ENCODE measurements at regions not wholly inside any gene's neighbourhood (a gene's known extent, or its start where the extent isn't known, plus 50 kb on each side); places are given as distances from the start of the nearest gene placed in this dataset.
"Not testable (repeated sequence)": the region's sequence is repeated elsewhere in the genome, so short reads cannot be mapped to it uniquely, and the experiment has no call there.

DNA sequence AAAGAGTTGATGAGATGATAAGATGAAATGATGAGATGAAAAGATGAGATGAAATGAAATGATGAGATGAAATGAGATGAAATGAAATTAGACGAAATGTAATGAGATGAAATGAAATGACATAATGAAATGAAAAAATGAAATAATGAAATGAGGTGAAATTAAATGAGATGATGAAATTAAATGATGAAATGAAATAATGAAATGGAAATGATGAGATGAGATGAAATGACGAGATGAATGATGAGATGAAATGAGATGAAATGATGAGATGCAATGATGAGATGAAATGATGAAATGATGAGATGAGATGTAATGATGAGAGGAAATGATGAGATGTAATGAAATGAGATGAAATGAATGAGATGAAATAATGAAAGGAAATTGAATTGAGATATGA, 339.3 kb upstream of the PLGLB1 start:
- not testable (repeated sequence) for DNase-seq

DNA sequence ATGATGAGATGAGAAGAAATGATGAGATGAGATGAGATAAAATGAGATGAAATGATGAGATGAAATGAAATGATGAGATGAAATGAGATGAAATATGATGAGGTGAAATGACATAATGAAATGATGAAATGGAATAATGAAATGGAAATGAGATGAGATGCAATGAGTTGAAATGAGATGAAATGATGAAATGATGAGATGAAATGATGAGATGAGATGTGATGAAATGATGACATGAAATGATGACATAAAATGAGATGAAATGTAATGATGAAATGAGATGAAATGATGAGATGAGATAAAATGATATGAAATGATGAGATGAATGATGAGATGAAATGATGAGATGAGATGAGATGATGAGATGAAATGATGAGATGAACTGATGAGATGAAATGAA, 340.2 kb upstream of the PLGLB1 start:
- DNase-seq: not testable (repeated sequence)

GRCh38 chr2:87364379-87364778, 342.7 kb upstream of the PLGLB1 start:
- not testable (repeated sequence) for DNase-seq

- not testable (repeated sequence) for DNase-seq
Measured at GRCh38 chr2:87365038-87365437, 343.4 kb upstream of the PLGLB1 start.

GRCh38 chr2:87386063-87386560, 361.8 kb upstream of the PLGLB2 start:
- DNase-seq: not testable (repeated sequence)

GRCh38 chr2:87395784-87396183, 352.1 kb upstream of the PLGLB2 start:
- DNase-seq: not testable (repeated sequence)

DNA sequence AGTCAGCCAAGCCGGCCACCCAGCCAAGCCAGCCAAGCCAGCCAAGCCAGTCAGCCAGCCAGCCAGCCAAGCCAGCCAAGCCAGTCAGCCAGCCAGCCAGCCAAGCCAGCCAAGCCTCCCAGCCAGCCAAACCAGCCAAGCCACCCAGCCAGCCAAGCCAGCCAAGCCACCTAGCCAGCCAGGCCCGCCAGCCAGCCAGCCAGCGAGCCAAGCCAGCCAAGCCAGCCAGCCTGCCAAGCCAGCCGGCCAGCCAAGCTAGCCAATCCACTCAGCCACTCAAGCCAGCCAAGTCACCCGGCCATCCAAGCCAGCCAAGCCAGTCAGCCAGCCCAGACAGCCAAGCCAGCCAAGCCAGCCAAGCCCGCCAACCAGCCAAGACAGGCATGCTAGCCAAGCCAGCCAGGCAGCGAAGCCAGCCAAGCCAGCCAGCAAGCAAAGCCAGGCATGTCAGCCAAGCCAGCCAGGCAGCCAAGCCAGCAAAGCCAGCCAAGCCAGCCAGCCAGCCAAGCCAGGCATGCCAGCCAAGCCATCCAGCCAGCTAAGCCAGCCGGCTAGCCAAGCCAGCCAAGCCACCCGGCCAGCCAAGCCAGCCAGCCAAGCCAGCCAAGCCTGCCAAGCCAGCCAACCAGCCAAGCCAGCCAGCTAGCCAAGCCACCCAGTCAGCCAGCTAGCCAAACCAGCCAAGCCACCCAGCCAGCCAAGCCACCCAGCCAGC, 351.2 kb upstream of the PLGLB2 start:
- DNase-seq: not testable (repeated sequence)

DNA sequence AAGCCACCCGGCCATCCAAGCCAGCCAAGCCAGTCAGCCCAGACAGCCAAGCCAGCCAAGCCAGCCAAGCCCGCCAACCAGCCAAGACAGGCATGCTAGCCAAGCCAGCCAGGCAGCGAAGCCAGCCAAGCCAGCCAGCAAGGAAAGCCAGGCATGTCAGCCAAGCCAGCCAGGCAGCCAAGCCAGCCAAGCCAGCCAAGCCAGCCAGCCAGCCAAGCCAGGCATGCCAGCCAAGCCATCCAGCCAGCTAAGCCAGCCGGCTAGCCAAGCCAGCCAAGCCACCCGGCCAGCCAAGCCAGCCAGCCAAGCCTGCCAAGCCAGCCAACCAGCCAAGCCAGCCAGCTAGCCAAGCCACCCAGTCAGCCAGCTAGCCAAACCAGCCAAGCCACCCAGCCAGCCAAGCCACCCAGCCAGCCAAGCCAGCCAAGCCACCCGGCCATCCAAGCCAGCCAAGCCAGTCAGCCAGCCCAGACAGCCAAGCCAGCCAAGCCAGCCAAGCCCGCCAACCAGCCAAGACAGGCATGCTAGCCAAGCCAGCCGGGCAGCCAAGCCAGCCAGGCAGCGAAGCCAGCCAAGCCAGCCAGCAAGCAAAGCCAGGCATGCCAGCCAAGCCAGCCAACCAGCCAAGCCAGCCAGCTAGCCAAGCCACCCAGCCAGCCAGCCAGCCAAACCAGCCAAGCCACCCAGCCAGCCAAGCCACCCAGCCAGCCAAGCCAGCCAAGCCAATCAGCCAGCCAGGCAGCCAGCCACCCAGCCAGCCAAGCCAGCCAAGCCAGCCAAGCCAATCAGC, 350.4 kb upstream of the PLGLB2 start:
- DNase-seq: not testable (repeated sequence)

GRCh38 chr2:87398567-87399305, 349.2 kb upstream of the PLGLB2 start:
- not testable (repeated sequence) for DNase-seq

DNA sequence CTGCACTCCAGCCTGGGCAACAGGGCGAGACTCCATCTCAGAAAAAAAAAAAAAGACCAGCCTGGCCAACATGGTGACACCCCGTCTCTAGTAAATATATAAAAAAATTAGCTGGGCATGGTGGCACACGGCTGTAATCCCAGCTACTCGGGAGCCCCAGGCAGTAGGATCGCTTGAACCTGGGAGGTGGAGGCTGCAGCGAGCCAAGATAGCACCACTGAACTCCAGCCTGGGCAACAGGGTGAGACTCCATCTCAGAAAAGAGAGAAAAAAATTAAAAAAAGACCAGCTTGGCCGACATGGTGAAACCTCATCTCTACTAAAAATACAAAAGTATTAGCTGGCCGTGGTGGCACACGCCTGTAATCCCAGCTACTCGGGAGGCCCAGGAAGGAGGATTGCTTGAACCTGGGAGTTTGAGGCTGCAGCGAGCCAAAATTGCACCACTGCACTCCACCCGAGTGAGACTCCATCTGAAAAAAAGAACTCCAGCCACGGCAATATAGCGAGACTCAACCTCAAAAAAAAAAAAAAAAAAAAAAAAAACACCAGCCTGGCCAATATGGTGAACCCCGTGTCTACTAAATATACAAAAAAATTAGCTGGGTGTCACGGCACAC, 346.1 kb upstream of the PLGLB2 start:
- no peak for DNase-seq

GRCh38 chr2:87403893-87404175, 344.1 kb upstream of the PLGLB2 start:
- DNase-seq: no peak

DNA sequence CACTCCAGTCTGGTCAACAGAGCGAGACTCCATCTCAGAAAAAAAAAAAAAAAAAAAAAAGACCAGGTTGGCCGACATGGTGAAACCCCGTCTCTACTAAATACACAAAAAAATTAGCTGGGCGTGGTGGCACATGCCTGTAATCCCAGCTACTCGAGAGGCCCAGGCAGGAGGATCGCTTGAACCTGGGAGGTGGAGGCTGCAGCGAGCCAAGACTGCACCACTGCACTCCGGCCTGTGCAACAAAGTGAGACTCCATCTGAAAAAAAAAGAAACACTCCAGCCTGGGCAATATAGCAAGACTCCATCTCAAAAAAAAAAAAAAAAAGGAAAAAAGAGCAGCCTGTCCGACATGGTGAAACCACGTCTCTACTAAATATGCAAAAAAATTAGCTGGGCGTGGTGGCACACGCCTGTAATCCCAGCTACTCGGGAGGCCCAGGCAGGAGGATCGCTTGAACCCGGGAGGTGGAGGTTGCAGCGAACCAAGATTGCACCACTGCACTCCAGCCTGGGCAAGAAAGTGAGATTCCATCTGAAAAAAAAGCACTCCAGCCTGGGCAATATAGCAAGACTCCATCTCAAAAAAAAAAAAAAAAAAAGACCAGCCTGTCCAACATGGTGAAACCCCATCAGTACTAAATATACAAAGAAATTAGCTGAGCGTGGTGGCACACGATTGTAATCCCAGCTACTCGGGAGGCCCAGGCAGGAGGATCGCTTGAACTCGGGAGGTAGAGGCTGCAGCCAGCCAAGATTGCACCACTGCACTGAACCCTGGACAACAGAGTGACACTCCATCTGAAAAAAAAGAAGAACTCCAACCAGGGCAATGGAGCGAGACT, 343.3 kb upstream of the PLGLB2 start:
- DNase-seq: not testable (repeated sequence)

DNA sequence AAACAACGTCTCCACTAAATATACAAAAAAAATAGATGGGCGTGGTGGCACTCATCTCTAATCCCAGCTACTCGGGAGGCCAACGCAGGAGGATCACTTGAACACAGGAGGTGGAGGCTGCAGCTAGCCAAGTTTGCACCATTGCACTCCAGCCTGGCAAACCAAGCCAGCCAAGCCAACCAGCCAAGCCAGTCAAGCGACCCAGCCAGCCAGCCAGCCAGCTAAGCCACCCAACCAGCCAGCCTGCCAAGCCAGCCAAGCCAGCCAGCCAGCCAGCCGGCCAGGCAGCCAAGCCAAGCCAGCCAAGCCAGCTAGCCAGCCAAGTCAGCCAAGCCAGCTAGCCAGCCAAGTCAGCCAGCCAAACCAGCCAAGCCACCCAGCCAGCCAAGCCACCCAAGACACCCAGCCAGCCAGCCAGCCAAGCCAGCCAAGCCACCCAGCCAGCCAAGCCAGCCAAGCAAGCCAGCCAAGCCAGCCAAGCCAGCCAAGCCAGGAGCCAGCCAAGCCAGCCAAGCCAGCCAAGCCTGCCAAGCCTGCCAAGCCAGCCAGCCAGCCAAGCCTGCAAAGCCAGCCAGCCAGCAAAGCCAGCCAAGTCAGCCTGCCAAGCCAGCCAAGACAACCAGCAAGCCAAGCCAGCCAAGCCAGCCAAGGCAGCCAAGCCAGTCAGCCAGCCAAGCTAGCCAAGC, 342.2 kb upstream of the PLGLB2 start:
- not testable (repeated sequence) for DNase-seq

GRCh38 chr2:87406406-87407175, 341.3 kb upstream of the PLGLB2 start:
- not testable (repeated sequence) for DNase-seq

DNA sequence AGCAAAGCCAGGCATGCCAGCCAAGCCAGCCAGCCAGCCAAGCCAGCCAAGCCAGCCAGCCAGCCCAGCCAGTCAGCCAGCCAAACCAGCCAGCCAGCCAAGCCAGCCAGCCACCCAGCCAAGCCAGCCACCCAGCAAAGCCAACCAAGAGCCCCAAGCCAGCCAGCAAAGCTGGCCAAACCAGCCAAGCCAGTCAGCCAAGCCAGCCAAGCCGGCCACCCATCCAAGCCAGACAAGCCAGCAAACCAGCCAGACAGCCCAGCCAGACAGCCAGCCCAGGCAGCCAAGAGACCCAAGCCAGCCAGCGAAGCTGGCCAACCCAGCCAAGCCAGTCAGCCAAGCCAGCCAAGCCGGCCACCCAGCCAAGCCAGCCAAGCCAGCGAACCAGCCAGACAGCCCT, 338.3 kb upstream of the PLGLB2 start:
- DNase-seq: not testable (repeated sequence)

- DNase-seq: not testable (repeated sequence)
Measured at GRCh38 chr2:87410371-87410770, 337.5 kb upstream of the PLGLB2 start.

DNA sequence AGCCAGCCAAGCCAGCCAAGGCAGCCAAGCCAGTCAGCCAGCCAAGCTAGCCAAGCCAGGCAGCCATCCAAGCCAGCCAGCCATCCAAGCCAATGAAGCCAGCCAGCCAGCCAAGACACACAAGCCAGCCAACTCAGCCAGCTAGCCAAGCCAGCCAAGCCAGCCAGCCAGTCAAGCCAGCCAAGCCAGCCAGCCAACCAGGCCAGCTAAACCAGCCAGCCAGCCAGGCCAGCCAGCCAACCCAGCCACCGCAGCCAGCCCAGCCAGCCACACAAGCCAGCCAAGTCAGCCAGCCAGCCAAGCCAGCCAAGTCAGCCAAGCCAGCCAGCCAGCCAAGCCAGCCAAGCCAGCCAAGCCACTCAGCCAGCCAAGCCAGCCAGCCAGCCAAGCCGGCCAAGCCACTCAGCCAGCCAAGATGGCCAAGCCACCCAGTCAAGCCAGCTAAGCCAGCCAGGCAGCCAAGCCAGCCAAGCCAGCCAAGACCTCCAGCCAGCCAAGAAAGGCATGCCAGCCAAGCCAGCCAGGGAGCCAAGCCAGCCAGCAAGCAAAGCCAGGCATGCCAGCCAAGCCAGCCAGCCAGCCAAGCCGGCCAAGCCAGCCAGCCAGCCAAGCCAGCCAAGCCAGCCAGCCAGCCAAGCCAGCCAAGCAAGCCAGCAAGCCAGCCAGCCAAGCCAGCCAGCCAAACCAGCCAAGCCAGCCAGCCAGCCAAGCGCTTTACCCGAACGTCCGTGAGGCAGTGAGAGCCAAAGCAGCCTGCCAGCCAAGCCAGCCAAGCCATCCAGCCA, 335.7 kb upstream of the PLGLB2 start:
- DNase-seq: not testable (repeated sequence)

- not testable (repeated sequence) for DNase-seq
Measured at GRCh38 chr2:87414331-87414730, 333.6 kb upstream of the PLGLB2 start.

DNA sequence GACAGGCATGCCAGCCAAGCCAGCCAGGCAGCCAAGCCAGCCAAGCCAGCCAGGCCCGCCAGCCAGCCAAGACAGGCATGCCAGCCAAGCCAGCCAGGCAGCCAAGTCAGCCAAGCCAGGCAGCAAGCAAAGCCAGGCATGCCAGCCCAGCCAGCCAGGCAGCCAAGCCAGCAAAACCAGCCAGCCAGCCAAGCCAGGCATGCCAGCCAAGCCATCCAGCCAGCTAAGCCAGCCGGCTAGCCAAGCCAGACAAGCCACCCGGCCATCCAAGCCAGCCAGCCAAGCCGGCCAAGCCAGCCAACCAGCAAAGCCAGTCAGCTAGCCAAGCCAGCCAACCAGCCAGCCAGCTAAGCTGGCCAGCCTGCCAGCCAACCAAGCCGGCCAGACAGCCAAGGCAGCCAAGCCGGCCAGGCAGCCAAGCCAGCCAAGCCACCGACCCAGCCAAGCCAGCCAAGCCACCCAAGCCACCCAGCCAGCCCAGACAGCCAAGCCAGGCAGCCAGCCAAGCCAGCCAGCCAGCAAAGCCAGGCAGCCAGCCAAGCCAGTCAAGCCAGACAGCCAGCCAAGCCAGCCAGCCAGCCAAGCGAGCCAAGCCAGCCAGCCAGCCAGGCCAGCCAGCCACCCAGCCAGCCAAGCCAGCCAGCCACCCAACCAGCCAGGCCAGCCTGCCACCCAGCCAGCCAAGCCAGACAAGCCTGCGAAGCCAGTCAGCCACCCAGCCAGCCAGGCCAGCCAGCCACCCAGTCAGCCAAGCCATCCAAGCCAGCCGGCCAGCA, 332.9 kb upstream of the PLGLB2 start:
- not testable (repeated sequence) for DNase-seq

Measured in Kasumi-1 (cell line).